ENCODE measurements at regions not wholly inside any gene's neighbourhood (a gene's known extent, or its start where the extent isn't known, plus 50 kb on each side); places are given as distances from the start of the nearest gene placed in this dataset.
"Not testable (repeated sequence)": the region's sequence is repeated elsewhere in the genome, so short reads cannot be mapped to it uniquely, and the experiment has no call there.

GRCh38 chr21:9035970-9036369 lies 1485.4 kb upstream of the TPTE start:
- not testable (repeated sequence) for H2AK5ac ChIP-seq (ENCODE audit: low read depth, low read length)

GRCh38 chr21:9036966-9037587 lies 1484.3 kb upstream of the TPTE start:
- not testable (repeated sequence) for H3K14ac ChIP-seq (ENCODE audit: low read length); H2AK5ac ChIP-seq (ENCODE audit: low read depth, low read length); H3K9ac ChIP-seq (ENCODE audit: low read depth, low read length, poor library complexity); H3K27me3 ChIP-seq (ENCODE audit: control insufficient read depth in 3 of 3, insufficient read depth in 3 of 3, low read depth in 1 of 3, low read length in 3 of 3); H3K4me1 ChIP-seq (ENCODE audit: control insufficient read depth in 2 of 2, insufficient read depth in 1 of 2, low read depth in 1 of 2, low read length in 2 of 2); H3K4me2 ChIP-seq (ENCODE audit: insufficient read depth, low read length, poor library complexity, severe bottlenecking); H3K18ac ChIP-seq (ENCODE audit: low read length); H4K91ac ChIP-seq (ENCODE audit: low read depth, low read length, poor library complexity); H3K4me3 ChIP-seq (ENCODE audit: low read length in 2 of 2); H2BK5ac ChIP-seq (ENCODE audit: low read length); DNase-seq (ENCODE audit: low spot score); H3K79me1 ChIP-seq (ENCODE audit: low read depth, low read length); H2AFZ ChIP-seq (ENCODE audit: low read length); H2BK120ac ChIP-seq (ENCODE audit: low read depth, low read length); H3K4ac ChIP-seq (ENCODE audit: low read length); H3K36me3 ChIP-seq (replicated peaks in 1 of 2; ENCODE audit: control insufficient read depth in 2 of 2, insufficient read depth in 2 of 2, low read length in 2 of 2); H2BK15ac ChIP-seq (ENCODE audit: low read length); H3K23ac ChIP-seq (ENCODE audit: low read depth, low read length, poor library complexity); H2BK12ac ChIP-seq (ENCODE audit: low read length); H4K8ac ChIP-seq (ENCODE audit: low read depth, low read length); H3K27ac ChIP-seq (replicated peaks; ENCODE audit: low read length); H3K9me3 ChIP-seq (replicated peaks in 1 of 2; ENCODE audit: control insufficient read depth in 2 of 2, insufficient read depth in 1 of 2, low read depth in 1 of 2, low read length in 2 of 2)
- WGBS, 2 donors (ENCODE audit: extremely low coverage in 2 of 2, insufficient read length in 2 of 2, insufficient replicate concordance in 1 of 2), result no CpG with 5 or more reads among the region's 4 CpGs

More at GRCh38 chr21:9035970-9036369, 1485.4 kb upstream of the TPTE start:
- H2BK15ac ChIP-seq (ENCODE audit: low read length); H3K23ac ChIP-seq (ENCODE audit: low read depth, low read length, poor library complexity); H3K4me2 ChIP-seq (ENCODE audit: insufficient read depth, low read length, poor library complexity, severe bottlenecking); H3K4me1 ChIP-seq (ENCODE audit: control insufficient read depth in 2 of 2, insufficient read depth in 1 of 2, low read depth in 1 of 2, low read length in 2 of 2); H3K27me3 ChIP-seq (ENCODE audit: control insufficient read depth in 3 of 3, insufficient read depth in 3 of 3, low read depth in 1 of 3, low read length in 3 of 3); H3K4me3 ChIP-seq (ENCODE audit: low read length in 2 of 2); H2BK5ac ChIP-seq (ENCODE audit: low read length); DNase-seq (ENCODE audit: low spot score); H3K36me3 ChIP-seq (replicated peaks in 1 of 2; ENCODE audit: control insufficient read depth in 2 of 2, insufficient read depth in 2 of 2, low read length in 2 of 2); H2BK12ac ChIP-seq (ENCODE audit: low read length); H3K9ac ChIP-seq (ENCODE audit: low read depth, low read length, poor library complexity); H3K9me3 ChIP-seq (replicated peaks in 1 of 2; ENCODE audit: control insufficient read depth in 2 of 2, insufficient read depth in 1 of 2, low read depth in 1 of 2, low read length in 2 of 2); H3K18ac ChIP-seq (ENCODE audit: low read length); H3K79me1 ChIP-seq (ENCODE audit: low read depth, low read length); H4K8ac ChIP-seq (ENCODE audit: low read depth, low read length); H2BK120ac ChIP-seq (ENCODE audit: low read depth, low read length); H3K14ac ChIP-seq (ENCODE audit: low read length); H4K91ac ChIP-seq (ENCODE audit: low read depth, low read length, poor library complexity); H2AFZ ChIP-seq (ENCODE audit: low read length); H3K27ac ChIP-seq (replicated peaks; ENCODE audit: low read length); H3K4ac ChIP-seq (ENCODE audit: low read length): not testable (repeated sequence)
- WGBS, 2 donors (ENCODE audit: extremely low coverage in 2 of 2, insufficient read length in 2 of 2, insufficient replicate concordance in 1 of 2), result no CpG with 5 or more reads among the region's 2 CpGs

- not testable (repeated sequence) for H2BK5ac ChIP-seq (ENCODE audit: low read length); H3K23ac ChIP-seq (ENCODE audit: low read depth, low read length, poor library complexity); H3K4me2 ChIP-seq (ENCODE audit: insufficient read depth, low read length, poor library complexity, severe bottlenecking); H3K27me3 ChIP-seq (ENCODE audit: control insufficient read depth in 3 of 3, insufficient read depth in 3 of 3, low read depth in 1 of 3, low read length in 3 of 3); H2BK15ac ChIP-seq (ENCODE audit: low read length); DNase-seq (ENCODE audit: low spot score); H2AFZ ChIP-seq (ENCODE audit: low read length); H3K9ac ChIP-seq (ENCODE audit: low read depth, low read length, poor library complexity); H3K27ac ChIP-seq (replicated peaks; ENCODE audit: low read length); H3K4me1 ChIP-seq (ENCODE audit: control insufficient read depth in 2 of 2, insufficient read depth in 1 of 2, low read depth in 1 of 2, low read length in 2 of 2); H3K4ac ChIP-seq (ENCODE audit: low read length); H3K9me3 ChIP-seq (replicated peaks in 1 of 2; ENCODE audit: control insufficient read depth in 2 of 2, insufficient read depth in 1 of 2, low read depth in 1 of 2, low read length in 2 of 2); H4K8ac ChIP-seq (ENCODE audit: low read depth, low read length); H2AK5ac ChIP-seq (ENCODE audit: low read depth, low read length); H3K18ac ChIP-seq (ENCODE audit: low read length); H3K4me3 ChIP-seq (ENCODE audit: low read length in 2 of 2); H2BK12ac ChIP-seq (ENCODE audit: low read length); H3K36me3 ChIP-seq (replicated peaks in 1 of 2; ENCODE audit: control insufficient read depth in 2 of 2, insufficient read depth in 2 of 2, low read length in 2 of 2); H2BK120ac ChIP-seq (ENCODE audit: low read depth, low read length); H4K91ac ChIP-seq (ENCODE audit: low read depth, low read length, poor library complexity); H3K79me1 ChIP-seq (ENCODE audit: low read depth, low read length); H3K14ac ChIP-seq (ENCODE audit: low read length)
- WGBS, 2 donors (ENCODE audit: extremely low coverage in 2 of 2, insufficient read length in 2 of 2, insufficient replicate concordance in 1 of 2), result no CpG with 5 or more reads among the region's 39 CpGs
Measured at GRCh38 chr21:9037588-9038544, 1483.5 kb upstream of the TPTE start.
